HUES6 (cell line): ENCODE measurements at regions not wholly inside any gene's neighbourhood (a gene's known extent, or its start where the extent isn't known, plus 50 kb on each side); places are given as distances from the start of the nearest gene placed in this dataset.

Experiments used
- H3K27ac ChIP-seq: 2 replicates; pipeline ENCODE4 v1.7.0; 2013; ENCODE audit warnings: low read depth, mild to moderate bottlenecking, low read length, inconsistent platforms
- H3K27me3 ChIP-seq: 2 replicates; pipeline ENCODE4 v1.6.1; 2013; ENCODE audit warnings: low read length; ENCODE audit not compliant: control insufficient read depth, insufficient read depth
- H3K36me3 ChIP-seq: 2 replicates; pipeline ENCODE4 v1.6.1; 2013; ENCODE audit warnings: low read length; ENCODE audit not compliant: control insufficient read depth, insufficient read depth
- H3K4me1 ChIP-seq: 2 replicates; pipeline ENCODE4 v1.6.1; 2013; ENCODE audit warnings: low read length; ENCODE audit not compliant: control insufficient read depth, insufficient read depth
- H3K4me3 ChIP-seq: 2 replicates; pipeline ENCODE4 v1.5.1; 2013; ENCODE audit warnings: low read depth, low read length
- H3K9ac ChIP-seq: one replicate; pipeline ENCODE4 v1.6.1; 2013; ENCODE audit warnings: mild to moderate bottlenecking, low read length
- H3K9me3 ChIP-seq: 2 replicates; pipeline ENCODE4 v1.6.1; 2013; ENCODE audit warnings: low read depth, low read length; ENCODE audit not compliant: control insufficient read depth, insufficient read depth

DNA sequence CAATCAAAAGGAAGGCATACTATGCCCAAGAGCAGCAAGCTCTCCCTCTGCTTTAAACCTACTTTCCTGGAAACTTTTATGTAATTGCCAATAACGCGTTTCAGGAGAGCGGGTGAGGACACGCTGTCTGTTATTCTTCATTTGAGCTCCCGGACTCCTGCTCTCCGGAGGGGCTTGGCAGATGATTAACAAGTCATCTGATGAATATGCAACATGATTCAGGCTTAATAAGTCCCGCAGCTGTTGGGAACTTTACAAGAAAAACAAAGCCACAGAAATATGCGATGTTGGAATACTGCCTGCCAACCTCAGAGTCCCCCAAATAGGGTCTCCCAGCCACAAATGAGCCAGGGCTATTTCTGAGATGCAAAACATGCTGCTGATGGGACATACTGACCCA lies 348.0 kb downstream of the GPAM start:
- H3K9ac ChIP-seq, result no peak overlapping the region
- H3K4me1 ChIP-seq, result peaks cover 27% of the 10 kb centered on the region
- no peaks in the 10 kb centered on the region for H3K27me3 ChIP-seq
- H3K36me3 ChIP-seq, result no peaks in the 10 kb centered on the region
- no peaks in the 10 kb centered on the region for H3K9me3 ChIP-seq
- H3K4me3 ChIP-seq, result no peak overlapping the region
- H3K27ac ChIP-seq, result no peak overlapping the region

DNA sequence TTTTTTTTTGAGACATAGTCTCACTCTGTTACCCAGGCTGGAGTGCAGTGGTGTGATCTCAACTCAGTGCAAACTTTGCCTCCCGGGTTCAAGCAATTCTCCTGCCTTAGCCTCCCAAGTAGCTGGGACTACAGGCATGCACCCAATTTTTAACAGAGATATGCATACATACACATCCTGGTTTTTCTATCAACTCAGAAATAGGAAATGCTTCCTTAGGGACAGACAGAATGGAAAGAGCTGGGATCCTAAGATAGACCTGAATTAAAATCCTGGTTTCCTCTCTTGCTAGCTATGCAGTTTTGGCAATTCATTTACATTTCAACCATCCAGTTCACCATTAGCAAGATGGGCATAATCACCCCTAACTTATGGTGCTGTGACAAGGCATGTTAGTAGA lies 347.5 kb downstream of the GPAM start:
- H3K9me3 ChIP-seq, result no peaks in the 10 kb centered on the region
- no peaks in the 10 kb centered on the region for H3K27me3 ChIP-seq
- H3K27ac ChIP-seq, result no peak overlapping the region
- no peak overlapping the region for H3K9ac ChIP-seq
- peaks cover 27% of the 10 kb centered on the region for H3K4me1 ChIP-seq
- H3K4me3 ChIP-seq, result no peak overlapping the region
- no peaks in the 10 kb centered on the region for H3K36me3 ChIP-seq

DNA sequence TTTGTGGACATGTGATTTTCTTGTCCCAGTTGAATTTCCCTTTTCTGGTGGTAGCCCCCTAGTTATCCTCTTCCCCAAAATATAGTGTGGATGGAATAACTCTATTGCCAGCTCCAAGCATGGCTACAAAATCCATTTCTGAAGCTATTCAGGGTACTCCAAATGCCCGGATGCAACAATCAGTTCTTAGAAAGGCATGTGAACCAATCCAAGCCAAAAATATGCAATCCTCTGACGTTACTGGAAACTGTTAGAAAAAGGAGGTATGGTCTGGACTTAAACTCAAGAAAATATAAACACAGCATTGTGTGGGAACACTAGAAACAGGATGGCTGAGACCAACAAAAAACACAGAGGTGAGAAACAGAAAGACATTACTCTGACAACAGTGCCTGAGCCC lies 347.0 kb downstream of the GPAM start:
- Histone ChIP-seq H3K4me3 (no peak overlapping the region), H3K4me1 (peaks cover 27% of the 10 kb centered on the region), H3K27me3 (no peaks in the 10 kb centered on the region), H3K9ac (no peak overlapping the region), H3K9me3 (no peaks in the 10 kb centered on the region), H3K36me3 (no peaks in the 10 kb centered on the region), H3K27ac (no peak overlapping the region)

DNA sequence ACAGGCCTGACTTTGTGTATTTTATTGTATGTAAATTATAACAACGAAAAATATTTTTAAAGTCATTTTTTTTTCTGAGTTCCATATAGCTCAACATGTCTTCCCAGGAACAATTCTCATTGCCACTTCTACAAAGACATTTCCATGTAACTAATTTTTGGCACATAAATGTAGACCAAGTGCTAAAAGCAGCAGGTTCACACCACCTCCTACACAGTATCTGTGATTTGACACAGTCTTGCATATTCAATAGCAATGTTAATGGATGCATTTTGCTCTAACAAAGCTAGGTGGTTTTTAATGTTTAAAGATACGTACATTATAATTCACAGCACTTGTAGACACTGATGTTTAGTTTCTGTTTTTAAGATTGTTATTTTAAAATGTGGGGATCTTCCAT lies 346.5 kb downstream of the GPAM start:
- Histone ChIP-seq H3K36me3 (no peaks in the 10 kb centered on the region), H3K27me3 (no peaks in the 10 kb centered on the region), H3K9ac (no peak overlapping the region), H3K4me3 (no peak overlapping the region), H3K4me1 (peaks cover 27% of the 10 kb centered on the region), H3K9me3 (no peaks in the 10 kb centered on the region), H3K27ac (no peak overlapping the region)

- Histone ChIP-seq H3K9me3 (no peaks in the 10 kb centered on the region), H3K27me3 (no peaks in the 10 kb centered on the region), H3K36me3 (no peaks in the 10 kb centered on the region), H3K9ac (no peak overlapping the region), H3K4me1 (peaks cover 27% of the 10 kb centered on the region), H3K4me3 (no peak overlapping the region), H3K27ac (no peak overlapping the region)
These were observed 345.6 kb downstream of the GPAM start for GRCh38 chr10:111837985-111838384.

- Histone ChIP-seq H3K4me1 (peaks cover 27% of the 10 kb centered on the region), H3K9me3 (no peaks in the 10 kb centered on the region), H3K4me3 (no peak overlapping the region), H3K27me3 (no peaks in the 10 kb centered on the region), H3K9ac (no peak overlapping the region), H3K36me3 (no peaks in the 10 kb centered on the region), H3K27ac (no peak overlapping the region)
These were observed 343.0 kb downstream of the GPAM start for GRCh38 chr10:111840546-111840945.

- H3K9me3 ChIP-seq, result peaks cover 4% of the 10 kb centered on the region; the same call in 1 of the 2 replicates
- H3K9ac ChIP-seq, result no peak overlapping the region
- H3K4me1 ChIP-seq, result no peaks in the 10 kb centered on the region
- no peak overlapping the region for H3K4me3 ChIP-seq
- H3K27me3 ChIP-seq, result no peaks in the 10 kb centered on the region
- no peaks in the 10 kb centered on the region for H3K36me3 ChIP-seq
- H3K27ac ChIP-seq, result no peak overlapping the region
These were observed 330.8 kb downstream of the GPAM start for GRCh38 chr10:111852801-111853200.

DNA sequence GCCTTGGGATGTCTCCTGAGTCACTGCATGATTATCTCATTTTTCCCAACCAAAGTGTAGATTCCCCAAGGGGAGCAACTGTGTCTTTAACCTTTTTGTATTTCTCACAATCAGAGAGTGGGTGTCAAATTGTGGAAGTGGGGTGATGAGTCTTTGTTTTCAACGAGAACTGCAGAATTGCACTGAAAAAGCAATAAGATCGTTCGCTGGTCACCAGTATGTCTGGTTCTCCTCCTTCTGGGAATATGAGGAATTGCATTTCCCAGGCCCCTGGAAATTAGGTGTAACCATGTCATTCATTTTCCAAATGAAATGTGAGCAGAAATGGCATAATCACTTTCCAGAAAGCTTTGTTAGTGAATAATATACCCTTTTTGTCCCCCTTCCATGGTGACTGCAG lies 326.9 kb downstream of the GPAM start:
- no peak overlapping the region for H3K27ac ChIP-seq
- H3K4me1 ChIP-seq, result no peaks in the 10 kb centered on the region
- no peaks in the 10 kb centered on the region for H3K27me3 ChIP-seq
- no peak overlapping the region for H3K4me3 ChIP-seq
- no peaks in the 10 kb centered on the region for H3K9me3 ChIP-seq
- no peaks in the 10 kb centered on the region for H3K36me3 ChIP-seq
- H3K9ac ChIP-seq, result no peak overlapping the region

- Histone ChIP-seq H3K4me1 (peaks cover 5% of the 10 kb centered on the region; the same call in 1 of the 2 replicates), H3K9me3 (0 out of 2 replicates have a peak, but pooled peaks cover 2% of the 10 kb centered on the region), H3K4me3 (no peak overlapping the region), H3K27ac (no peak overlapping the region), H3K9ac (no peak overlapping the region), H3K36me3 (no peaks in the 10 kb centered on the region), H3K27me3 (no peaks in the 10 kb centered on the region)
These were observed 318.0 kb downstream of the GPAM start for GRCh38 chr10:111865550-111865949.

- H3K9ac ChIP-seq, result no peak overlapping the region
- no peaks in the 10 kb centered on the region for H3K4me1 ChIP-seq
- no peak overlapping the region for H3K4me3 ChIP-seq
- no peak overlapping the region for H3K27ac ChIP-seq
- H3K9me3 ChIP-seq, result 0 out of 2 replicates have a peak, but pooled peaks cover 2% of the 10 kb centered on the region
- no peaks in the 10 kb centered on the region for H3K36me3 ChIP-seq
- H3K27me3 ChIP-seq, result no peaks in the 10 kb centered on the region
These were observed 312.1 kb downstream of the GPAM start for GRCh38 chr10:111871458-111871857.

GRCh38 chr10:111872591-111872990 lies 311.0 kb downstream of the GPAM start:
- Histone ChIP-seq H3K36me3 (no peaks in the 10 kb centered on the region), H3K4me3 (no peak overlapping the region), H3K9ac (no peak overlapping the region), H3K27ac (no peak overlapping the region), H3K27me3 (no peaks in the 10 kb centered on the region), H3K9me3 (peaks cover 3% of the 10 kb centered on the region; the same call in 1 of the 2 replicates), H3K4me1 (peaks cover 3% of the 10 kb centered on the region; the same call in 1 of the 2 replicates)

GRCh38 chr10:111873041-111873440 lies 310.5 kb downstream of the GPAM start:
- peaks cover 5% of the 10 kb centered on the region; the same call in 1 of the 2 replicates for H3K4me1 ChIP-seq
- no peak overlapping the region for H3K9ac ChIP-seq
- H3K4me3 ChIP-seq, result no peak overlapping the region
- no peaks in the 10 kb centered on the region for H3K27me3 ChIP-seq
- no peaks in the 10 kb centered on the region for H3K36me3 ChIP-seq
- no peak overlapping the region for H3K27ac ChIP-seq
- H3K9me3 ChIP-seq, result peaks cover 7% of the 10 kb centered on the region
